NCI-H2081 (cell line): ENCODE measurements at regions not wholly inside any gene's neighbourhood (a gene's known extent, or its start where the extent isn't known, plus 50 kb on each side); places are given as distances from the start of the nearest gene placed in this dataset.
"Not testable (repeated sequence)": the region's sequence is repeated elsewhere in the genome, so short reads cannot be mapped to it uniquely, and the experiment has no call there.

Source experiments
- DNase-seq, 2 experiments: peaks; one replicate each; lab custom pipeline; 2025; lab: John Stamatoyannopoulos, UW

DNA sequence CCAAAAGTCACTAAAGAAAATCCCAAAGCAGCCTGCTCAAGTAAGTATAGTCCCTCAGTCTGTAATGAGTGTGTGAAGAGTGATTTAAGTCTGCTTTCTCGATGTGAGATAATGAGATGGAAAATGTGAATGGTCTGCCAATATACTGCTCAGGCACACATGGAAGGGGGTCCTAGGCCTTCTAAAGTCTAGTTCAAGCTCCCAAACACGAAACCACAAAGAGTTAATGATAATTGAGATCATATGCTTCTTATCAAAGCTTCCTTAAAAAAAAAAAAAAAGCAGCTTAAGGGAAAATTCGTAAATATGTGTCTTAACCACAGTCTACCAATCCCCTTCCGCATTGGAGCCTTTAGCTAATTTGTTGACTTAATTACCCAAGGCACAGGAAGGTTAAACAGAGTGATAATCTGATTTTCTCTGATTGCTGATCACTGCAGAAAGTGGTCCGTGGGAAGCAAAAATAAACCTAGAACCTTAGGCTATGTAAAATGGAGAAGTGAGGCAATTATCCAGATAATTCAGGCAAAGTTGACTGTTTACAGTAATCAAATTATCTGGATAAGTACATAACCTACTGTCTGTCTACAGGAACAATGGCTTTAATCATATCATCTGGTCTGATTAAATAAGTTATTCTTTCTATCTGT is 172.9 kb downstream of the MBL2 start:
- no peak for DNase-seq

DNA sequence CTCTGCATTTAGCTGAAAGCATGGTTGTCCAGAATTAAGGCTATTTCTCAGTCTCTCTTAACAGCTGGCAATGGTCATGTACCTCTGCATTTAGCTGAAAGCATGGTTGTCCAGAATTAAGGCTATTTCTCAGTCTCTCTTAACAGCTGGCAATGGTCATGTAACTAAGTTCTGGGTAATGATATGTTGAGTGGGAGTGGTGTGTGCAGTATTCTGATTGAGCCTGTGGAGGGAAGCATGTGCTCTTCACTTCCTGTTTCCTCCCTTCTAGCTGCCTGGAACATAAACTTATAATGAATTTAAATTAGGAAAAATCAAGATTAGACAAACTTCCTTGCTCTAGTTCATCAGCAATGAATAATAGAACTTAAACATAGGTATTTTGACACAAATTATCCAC is 168.5 kb downstream of the MBL2 start:
- not testable (repeated sequence) for DNase-seq

DNA sequence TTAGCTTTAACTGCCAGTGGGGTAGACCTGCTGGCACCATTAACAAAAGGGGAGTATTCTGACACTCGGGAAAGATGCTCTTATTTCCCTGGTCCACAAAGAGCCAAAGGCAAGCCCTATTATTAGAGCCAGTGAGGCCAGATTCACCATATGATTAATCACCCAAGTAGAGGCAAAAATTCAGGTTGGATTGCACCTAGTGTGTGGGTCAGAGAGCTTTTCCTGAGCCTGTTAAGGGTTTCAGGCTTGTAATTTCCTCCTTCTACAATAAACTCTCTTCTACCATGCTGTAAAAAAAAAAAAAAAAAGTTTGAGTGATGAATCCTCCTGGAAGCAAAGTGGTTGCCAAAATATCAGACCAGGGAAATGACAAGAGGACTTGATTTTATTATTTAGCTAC is 163.5 kb downstream of the MBL2 start:
- peak in 1 of 2 experiments; percentile 0 for DNase-seq

DNA sequence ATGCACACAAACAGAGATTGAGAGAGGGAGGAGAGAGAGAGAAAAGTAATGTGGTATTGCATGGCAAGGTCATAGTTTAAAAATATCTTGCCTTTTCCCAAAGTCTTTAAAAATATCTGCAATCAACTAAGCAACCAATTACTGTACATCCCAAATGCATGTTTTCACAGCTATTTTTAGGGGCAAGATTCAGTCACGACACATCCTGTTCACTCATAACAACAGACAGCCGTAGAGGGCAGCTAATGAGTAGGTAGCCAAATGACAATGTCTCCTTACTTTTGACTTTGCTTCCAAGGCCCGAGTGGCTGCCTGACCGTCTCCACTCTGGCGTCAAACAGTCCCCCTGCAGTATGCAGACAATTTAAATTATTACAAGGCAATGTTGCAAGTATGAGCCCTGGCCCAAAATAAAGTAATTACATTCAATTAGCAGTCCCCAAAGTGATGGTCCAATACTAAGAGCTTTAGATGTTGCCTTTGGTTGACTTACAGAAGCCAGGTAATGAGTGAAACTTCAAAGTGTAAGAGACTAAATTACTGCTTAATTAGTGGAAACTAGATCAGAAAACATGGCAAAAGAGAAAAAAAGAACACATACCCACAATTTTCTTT is 162.9 kb downstream of the MBL2 start:
- no peak for DNase-seq

DNA sequence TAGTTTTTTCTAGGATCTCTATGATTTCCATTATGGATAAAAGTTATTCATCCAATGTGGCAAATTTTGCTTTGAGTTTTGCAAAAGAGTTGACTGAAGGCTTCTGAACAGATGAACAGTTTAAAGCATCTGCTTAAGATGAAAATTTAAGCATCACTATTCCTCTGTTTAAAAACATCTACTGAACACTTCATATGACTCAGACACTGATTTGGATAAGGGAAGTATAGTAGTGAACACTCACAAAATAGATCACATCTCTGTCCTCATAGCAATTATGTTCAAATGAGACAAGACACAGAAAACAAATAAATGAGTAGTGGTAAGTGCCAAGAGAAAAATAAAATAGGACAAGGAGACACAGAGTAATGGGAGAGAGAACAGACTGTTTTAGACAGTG is 157.3 kb downstream of the MBL2 start:
- DNase-seq = no peak

DNA sequence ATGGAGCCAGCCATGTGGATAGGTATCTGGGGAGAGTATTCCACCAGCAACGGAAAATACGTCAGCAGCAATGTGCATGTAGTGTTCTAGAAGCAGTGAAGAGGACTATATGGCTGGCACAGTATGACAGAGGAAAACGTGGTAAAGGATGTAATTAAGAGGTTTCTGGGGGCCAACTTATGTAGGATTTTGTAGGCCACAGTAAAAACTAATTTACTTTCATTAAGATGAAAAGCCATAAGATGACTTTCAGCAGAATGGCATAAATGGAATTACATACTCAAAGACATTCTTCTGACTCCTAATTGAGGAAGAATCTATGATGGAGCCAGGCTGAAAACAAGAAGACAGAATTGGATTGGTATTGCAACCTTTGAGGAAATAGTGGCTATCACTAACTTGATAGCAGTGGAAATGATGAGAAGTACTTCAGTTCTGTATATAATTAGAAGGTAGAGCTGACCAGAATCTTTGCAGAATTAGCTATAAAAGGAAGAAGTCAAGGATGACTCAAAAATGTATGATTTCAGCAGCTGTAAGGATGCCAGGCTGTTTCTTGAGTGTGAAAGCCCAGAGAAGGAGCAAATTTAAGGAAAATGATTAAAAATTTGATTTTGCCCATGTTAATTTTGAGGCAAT is 156.7 kb downstream of the MBL2 start:
- no peak for DNase-seq

DNA sequence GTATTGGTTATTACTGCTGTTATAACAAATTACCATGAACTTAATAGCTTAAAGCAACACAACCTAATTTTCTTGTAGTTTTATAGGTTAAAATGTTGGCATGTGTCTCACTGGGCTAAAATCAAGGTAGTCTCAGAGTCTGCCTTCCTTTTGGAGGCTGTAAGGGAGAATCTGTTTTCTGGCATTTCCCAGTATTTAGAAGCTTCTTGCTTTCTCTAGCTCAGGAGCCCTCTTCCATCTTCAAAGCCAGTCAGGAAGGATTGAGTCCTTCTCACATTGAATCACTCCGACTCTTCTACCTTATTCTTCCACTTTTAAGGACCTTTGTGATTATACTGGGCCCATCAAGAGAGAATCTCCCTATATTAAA is 156.2 kb downstream of the MBL2 start:
- no peak for DNase-seq

DNA sequence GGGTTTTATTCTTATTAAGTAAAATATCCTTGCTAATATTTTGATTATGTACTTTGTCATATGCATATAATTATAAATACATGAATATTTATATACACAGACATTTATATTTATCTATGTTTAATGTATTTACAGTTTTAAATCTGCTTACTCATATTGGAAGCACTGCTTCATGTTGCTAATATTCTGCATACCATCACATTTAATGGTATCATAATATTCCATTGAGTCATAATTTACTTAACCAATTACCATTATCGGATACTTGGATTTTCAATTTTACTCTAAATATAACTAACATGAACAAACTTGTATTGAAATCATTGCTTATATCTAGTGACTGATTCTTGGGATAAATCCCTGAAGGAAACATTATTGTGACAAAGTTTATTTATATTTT is 155.2 kb downstream of the MBL2 start:
- DNase-seq = no peak

DNA sequence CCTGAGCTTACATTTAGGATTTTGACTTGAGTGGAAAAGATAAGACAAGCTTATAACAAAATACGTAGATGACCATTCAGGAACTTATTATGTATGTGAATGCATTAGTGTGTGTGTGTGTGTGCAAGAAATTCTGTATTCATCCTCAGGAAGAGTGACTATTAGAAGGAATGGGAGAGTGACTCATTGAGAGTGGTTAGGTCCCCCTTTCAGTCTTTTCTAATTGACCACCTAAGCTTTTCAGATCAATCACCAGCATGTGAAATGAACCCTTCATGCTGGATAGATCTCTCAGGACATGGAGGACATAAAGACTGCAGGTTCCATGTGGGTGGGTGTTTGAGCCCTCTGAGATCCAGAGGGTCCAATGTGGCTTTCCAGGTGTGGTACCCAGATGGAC is 153.5 kb downstream of the MBL2 start:
- no peak for DNase-seq

DNA sequence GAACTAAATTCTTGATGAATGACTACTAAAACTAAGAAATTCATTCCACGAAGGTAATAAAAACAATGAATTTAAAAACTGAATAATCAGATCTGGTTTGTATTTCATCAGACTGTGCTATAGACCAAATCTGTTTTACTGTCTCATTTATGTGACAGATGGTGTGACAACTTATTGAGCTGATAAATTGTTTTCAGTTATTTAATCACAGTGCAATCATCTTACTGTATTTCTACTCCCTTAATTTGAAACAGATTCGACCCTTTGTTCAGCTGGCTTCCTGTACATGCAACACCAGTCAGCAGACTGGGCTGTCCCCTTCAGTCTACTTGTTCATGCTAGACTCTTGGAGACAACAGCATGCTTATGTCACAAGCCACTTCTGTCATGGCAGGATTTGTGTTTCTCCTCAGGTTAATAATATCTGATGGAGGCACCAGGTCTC is 150.9 kb downstream of the MBL2 start:
- DNase-seq = no peak

DNA sequence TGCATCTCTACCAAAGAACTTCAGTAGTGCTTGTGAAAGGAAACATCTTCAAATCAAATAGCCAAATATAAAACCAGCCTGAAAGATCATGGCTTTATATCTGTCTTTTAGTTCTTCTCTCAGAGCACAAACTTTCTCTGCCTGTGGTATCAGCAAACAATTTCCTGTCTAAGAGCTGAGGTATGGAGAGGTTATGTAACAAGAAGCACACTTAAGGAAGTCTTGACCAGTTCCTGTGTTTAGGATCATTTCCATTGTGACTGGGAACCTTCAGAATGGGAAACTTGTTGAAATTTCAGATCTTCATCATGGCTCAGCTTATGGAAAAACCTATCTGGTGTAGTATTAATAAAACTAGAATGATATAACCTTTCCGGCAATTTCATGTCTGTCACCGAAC is 148.8 kb downstream of the MBL2 start:
- DNase-seq = no peak

DNA sequence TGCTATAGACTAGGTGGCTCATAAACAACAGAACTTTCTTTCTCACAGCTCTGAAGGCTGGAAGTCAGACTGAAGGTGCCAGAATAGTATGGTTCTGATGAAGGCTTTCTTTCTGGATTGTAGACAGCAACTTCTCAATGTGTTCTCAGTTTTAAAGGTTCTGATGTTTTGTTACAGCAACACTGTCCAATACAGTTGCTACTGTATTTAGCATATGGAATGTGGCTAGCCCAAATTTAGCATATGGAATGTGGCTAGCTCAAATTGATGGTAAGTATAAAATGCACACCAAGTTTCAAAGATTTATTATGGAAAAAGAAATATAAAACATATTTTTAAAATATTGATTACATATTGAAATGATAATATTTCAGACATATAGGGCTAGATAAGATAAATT is 145.3 kb downstream of the MBL2 start:
- no peak for DNase-seq

DNA sequence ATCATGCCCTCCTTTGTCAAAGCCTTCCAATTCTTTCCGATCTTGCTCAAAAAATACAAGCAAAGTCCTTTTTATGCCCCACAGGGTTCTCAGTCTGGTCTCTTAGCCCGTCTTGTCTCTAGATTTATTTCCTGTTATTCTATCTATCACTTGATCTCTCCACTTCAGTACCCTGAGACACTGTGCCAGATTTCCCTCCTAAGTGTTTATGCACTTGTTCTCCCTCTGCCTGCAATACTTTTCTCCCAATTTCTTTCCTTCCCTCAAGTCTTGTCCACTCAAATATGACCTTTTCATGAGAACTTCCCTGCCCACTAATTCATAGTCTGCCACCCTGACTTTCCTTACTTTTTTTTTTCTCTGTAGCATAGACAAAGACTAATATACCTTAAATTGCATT is 141.4 kb downstream of the MBL2 start:
- no peak for DNase-seq

DNA sequence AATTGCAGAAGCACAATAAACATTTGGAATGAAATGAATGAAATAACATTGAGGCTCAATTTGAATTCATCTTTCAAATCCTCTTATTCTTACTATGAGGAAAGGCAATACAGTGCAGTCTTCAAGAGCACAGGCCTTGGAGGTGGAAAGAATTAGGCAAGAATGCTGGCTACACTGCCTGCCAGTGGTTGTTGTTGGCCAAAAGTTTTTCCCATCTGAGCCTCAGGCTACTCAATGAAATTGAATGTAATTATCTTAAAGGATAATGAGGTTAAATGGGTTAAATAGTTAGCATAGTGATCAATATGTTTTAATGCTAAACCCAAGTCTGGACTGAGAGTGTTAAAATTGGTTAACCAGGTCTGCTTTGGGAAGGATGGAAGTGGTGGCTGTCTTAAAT is 140.9 kb downstream of the MBL2 start:
- no peak for DNase-seq

DNA sequence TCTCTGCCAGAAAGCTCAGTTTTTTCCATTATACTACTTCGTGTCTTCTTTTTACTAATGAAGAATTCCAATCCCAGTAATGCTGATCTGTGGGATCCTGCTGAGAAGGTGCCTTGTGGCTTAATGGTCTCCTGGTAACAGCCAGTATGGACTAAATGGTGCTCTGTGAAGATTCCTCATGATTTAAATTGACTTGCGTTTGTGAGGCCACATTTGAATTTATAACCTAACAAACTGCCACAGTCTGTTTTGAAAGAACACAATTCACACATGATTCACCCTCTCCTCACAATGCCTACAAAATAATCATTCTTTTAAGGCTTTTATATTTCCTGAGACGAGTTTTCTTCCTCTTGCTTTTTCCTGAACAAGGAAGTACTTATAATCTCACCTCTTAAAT is 140.0 kb downstream of the MBL2 start:
- no peak for DNase-seq

DNA sequence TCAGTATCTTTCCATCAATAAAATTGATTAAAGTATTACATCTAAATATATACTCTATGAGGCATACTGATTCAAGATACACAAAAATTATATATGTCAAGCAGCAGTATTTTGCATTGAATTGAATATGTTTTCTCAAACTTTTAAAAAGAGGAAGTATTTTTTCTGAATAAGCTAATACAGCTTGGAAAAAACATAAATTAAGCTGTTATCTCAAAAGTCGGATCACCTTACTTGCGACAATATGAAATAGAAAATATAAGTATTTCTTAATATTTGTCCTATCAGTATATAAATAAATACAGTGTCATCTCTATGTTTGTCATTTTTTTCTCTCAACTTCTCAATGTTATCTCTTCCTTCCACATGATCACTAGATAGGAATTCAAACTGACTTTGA is 139.3 kb downstream of the MBL2 start:
- DNase-seq = no peak

DNA sequence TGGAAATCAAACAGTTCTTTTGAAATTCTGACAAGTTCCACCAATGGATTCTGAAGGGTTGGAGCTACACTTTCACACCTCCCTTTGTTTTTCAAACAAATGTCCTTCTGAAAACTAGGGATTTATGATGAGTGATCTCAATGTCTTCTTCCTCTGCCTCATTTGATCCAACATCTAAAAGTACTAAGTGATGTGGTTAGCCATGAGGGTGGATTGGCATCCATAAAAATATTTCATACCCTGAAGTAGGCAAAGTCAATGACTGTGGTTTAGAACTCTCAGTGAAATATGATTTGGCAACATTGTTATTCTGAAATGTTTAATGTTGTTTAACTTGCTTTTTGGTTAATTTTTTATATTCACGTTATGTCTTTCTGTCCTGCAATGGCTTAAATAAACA is 136.9 kb downstream of the MBL2 start:
- DNase-seq = no peak

DNA sequence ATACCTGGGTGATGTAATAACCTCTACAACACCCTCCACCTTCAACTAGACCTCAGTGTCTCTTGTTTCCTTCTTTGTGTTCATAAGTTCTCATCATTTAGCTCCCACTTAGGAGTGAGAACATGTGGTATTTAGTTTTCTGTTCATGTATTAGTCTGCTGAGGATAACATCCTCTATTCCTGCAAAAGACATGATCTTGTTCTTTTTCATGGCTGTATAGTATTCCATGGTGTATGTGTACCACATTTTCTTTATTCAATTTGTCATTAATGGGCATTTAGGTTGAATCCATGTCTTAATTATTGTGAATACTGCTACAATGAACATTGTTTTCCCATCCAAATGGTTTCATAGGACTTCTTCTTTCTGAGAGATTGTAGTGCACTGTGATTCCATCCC is 135.7 kb downstream of the MBL2 start:
- no peak for DNase-seq

DNA sequence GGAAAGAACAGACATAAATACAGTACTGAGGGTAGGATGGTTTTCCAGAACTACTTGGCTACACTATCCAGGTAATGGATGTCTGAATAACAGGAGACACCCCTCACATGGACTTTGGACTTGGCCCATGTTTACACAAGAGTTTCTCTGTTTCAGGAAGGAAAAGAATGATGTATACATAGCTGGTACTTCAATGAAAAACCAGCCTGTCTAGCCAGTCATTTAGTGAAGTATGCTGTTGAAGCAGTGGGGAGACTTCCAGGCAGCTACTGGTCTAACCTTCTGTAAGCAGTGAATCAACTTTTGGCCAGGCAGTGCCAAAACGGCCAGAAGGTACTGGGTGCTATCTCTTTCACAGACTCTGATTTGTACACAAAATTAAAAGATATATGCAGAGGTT is 135.0 kb downstream of the MBL2 start:
- DNase-seq = no peak

DNA sequence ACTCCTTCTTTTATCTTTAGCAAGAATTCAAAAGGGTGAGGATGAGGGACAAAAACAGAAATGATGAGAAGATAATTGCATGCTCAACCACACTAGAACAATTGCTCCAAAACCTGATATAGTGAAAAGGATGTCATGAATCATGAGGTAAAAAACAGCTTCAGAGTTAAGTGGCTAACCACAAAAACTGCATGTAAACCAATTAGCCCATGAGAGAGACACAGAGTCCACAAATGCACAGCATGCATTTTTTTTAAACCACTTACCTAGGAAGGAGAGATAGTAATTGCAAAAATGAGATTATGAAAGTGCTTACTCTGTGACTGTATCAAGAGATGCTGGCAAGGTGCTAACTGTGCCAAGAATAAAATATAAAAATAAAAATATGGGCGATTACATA is 132.9 kb downstream of the MBL2 start:
- no peak for DNase-seq

DNA sequence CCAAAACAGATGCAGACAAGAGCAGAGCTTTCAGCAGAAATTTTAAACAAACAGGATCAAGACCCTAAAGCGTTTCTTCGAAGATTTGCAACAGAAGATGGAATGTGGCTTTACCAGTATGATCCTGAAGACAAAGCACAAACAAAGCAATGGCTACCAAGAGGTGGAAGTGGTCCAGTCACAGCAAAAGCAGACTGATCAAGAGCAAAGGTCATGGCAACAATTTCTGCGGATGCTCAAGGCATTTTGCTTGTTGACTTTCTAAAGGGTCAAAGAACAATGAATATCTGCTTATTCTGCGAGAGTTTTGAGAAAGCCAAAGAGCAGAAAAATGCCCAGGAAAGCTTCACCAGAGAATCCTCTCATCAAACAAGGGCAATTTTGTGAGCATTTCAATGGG is 130.4 kb downstream of the MBL2 start:
- DNase-seq = no peak

DNA sequence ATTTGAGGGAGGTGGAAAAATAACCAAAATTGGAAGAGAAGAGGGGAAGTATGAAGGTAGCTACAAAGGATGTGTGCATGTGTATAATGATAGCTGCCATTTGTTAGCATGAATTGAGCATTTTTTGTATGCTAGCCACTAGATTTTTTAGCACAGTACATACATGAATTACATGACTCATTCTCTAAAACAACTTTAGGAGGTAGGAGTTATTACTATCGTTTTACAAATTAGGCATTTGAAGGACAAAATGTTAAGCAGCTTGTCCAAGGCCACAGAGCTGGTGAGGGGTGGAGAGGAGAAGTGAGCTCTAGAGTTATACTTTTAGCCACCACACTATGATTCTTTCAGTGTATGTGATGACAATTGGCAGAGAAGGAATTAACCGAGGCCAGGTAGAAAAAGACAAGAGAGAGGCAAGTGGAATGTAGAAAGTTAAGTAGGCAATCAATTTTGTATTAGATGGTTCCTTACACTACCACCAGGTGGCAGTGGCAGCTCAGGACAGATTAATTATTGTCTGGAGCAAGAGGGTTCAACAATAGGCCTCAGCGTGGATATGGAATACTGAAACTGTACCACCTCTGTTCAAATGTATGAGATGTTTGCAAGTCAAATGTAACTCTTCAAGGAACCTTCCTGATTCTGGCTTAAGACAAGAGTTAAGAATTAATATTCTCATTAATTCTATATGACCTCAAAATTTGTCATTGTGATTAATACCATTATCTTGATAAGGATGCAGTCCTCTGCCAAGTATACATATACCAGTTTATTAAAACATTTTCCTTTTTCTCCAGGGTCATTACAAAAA is 128.0 kb downstream of the MBL2 start:
- DNase-seq = peak; percentile 25 to 39

DNA sequence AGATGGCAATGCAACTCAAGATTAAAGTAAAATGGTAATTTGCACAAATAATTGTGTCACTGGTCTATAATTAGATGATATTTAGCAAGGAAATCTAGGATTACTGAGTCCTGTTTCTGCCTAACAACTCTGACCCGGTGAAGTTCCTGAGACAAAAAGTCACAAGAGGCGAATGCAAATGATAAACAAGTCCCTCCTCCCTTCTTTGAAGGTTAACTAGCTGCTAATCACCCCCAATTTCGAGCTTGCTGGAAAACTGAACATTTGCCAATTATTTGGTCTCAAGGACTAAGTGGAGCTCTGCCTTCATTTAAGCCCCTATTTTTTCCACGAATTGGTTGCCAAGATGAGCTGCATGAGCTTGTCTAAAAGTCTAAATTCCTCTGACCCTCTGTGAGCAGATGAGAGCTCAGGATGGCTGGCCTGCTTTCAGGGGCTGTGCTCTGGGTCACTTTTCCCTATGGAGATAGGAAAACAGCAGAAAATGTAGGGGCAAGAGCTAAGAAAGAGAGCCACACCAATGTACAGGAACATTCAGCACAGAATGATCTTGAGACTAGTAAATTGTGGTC is 127.3 kb downstream of the MBL2 start:
- no peak for DNase-seq
